Activated naive CD8-positive, alpha-beta T cell treated with anti-CD3 and anti-CD28 coated beads for 36 hours (primary cell): ENCODE measurements at regions not wholly inside any gene's neighbourhood (a gene's known extent, or its start where the extent isn't known, plus 50 kb on each side); places are given as distances from the start of the nearest gene placed in this dataset.

Source experiments
- DNase-seq: peaks from one replicate; pipeline ENCODE4 v3.0.0; 2021
- H3K27ac Mint-ChIP-seq: one replicate; pipeline ENCODE4 v1.8.0; 2022; ENCODE audit warnings: mild to moderate bottlenecking, moderate library complexity, mixed read lengths
- H3K27me3 Mint-ChIP-seq: one replicate; pipeline ENCODE4 v1.8.0; 2022; ENCODE audit warnings: mild to moderate bottlenecking, mixed read lengths
- H3K36me3 Mint-ChIP-seq: one replicate; pipeline ENCODE4 v1.8.0; 2021; ENCODE audit warnings: mild to moderate bottlenecking, mixed read lengths
- H3K4me1 Mint-ChIP-seq: one replicate; pipeline ENCODE4 v1.8.0; 2021; ENCODE audit warnings: mixed read lengths
- H3K4me3 Mint-ChIP-seq: one replicate; pipeline ENCODE4 v1.8.0; 2022; ENCODE audit warnings: mild to moderate bottlenecking, moderate library complexity, mixed read lengths
- H3K9me3 Mint-ChIP-seq: one replicate; pipeline ENCODE4 v1.8.0; 2022; ENCODE audit warnings: mixed read lengths

- Mint-ChIP-seq H3K4me3 (no peak overlapping the region), H3K4me1 (peaks cover 2% of the 10 kb centered on the region), H3K36me3 (no peaks in the 10 kb centered on the region), H3K9me3 (no peaks in the 10 kb centered on the region), H3K27me3 (no peaks in the 10 kb centered on the region), H3K27ac (no peak overlapping the region)
- DNase-seq, result no peak
These were observed 289.8 kb downstream of the ARPP21 start for GRCh38 chr3:35929158-35929557.

GRCh38 chr3:35931867-35932266 is 292.5 kb downstream of the ARPP21 start:
- no peak for DNase-seq
- Mint-ChIP-seq H3K36me3 (no peaks in the 10 kb centered on the region), H3K4me1 (no peaks in the 10 kb centered on the region), H3K4me3 (no peak overlapping the region), H3K9me3 (no peaks in the 10 kb centered on the region), H3K27me3 (no peaks in the 10 kb centered on the region), H3K27ac (no peak overlapping the region)

- Mint-ChIP-seq H3K9me3 (no peaks in the 10 kb centered on the region), H3K4me3 (no peak overlapping the region), H3K4me1 (no peaks in the 10 kb centered on the region), H3K27ac (no peak overlapping the region), H3K27me3 (no peaks in the 10 kb centered on the region), H3K36me3 (no peaks in the 10 kb centered on the region)
- DNase-seq, result no peak
These were observed 293.7 kb downstream of the ARPP21 start for GRCh38 chr3:35932995-35933394.

- Mint-ChIP-seq H3K36me3 (no peaks in the 10 kb centered on the region), H3K27ac (no peak overlapping the region), H3K27me3 (no peaks in the 10 kb centered on the region), H3K9me3 (no peaks in the 10 kb centered on the region), H3K4me1 (no peaks in the 10 kb centered on the region), H3K4me3 (no peak overlapping the region)
- DNase-seq, result no peak
These were observed 297.2 kb downstream of the ARPP21 start for GRCh38 chr3:35936571-35936970.

- no peaks in the 10 kb centered on the region for H3K36me3 Mint-ChIP-seq
- peaks cover 1% of the 10 kb centered on the region for H3K4me1 Mint-ChIP-seq
- no peaks in the 10 kb centered on the region for H3K9me3 Mint-ChIP-seq
- no peak for DNase-seq
- H3K27ac Mint-ChIP-seq, result no peak overlapping the region
- H3K27me3 Mint-ChIP-seq, result no peaks in the 10 kb centered on the region
- no peak overlapping the region for H3K4me3 Mint-ChIP-seq
These were observed 305.8 kb downstream of the ARPP21 start for GRCh38 chr3:35944926-35945710.

GRCh38 chr3:35946121-35946853 is 307.0 kb downstream of the ARPP21 start:
- no peak for DNase-seq
- H3K4me1 Mint-ChIP-seq, result peaks cover 1% of the 10 kb centered on the region
- H3K9me3 Mint-ChIP-seq, result no peaks in the 10 kb centered on the region
- H3K27me3 Mint-ChIP-seq, result no peaks in the 10 kb centered on the region
- no peaks in the 10 kb centered on the region for H3K36me3 Mint-ChIP-seq
- no peak overlapping the region for H3K4me3 Mint-ChIP-seq
- no peak overlapping the region for H3K27ac Mint-ChIP-seq

- Mint-ChIP-seq H3K4me1 (peaks cover 1% of the 10 kb centered on the region), H3K27me3 (no peaks in the 10 kb centered on the region), H3K4me3 (no peak overlapping the region), H3K27ac (no peak overlapping the region), H3K36me3 (no peaks in the 10 kb centered on the region), H3K9me3 (no peaks in the 10 kb centered on the region)
- DNase-seq, result no peak
These were observed 307.7 kb downstream of the ARPP21 start for GRCh38 chr3:35946854-35947515.

GRCh38 chr3:35950021-35950420 is 310.7 kb downstream of the ARPP21 start:
- H3K27me3 Mint-ChIP-seq, result peaks cover 3% of the 10 kb centered on the region
- H3K4me1 Mint-ChIP-seq, result peaks cover 1% of the 10 kb centered on the region
- H3K27ac Mint-ChIP-seq, result no peak overlapping the region
- no peak overlapping the region for H3K4me3 Mint-ChIP-seq
- H3K36me3 Mint-ChIP-seq, result no peaks in the 10 kb centered on the region
- H3K9me3 Mint-ChIP-seq, result peaks cover 3% of the 10 kb centered on the region
- DNase-seq, result no peak

- Mint-ChIP-seq H3K27ac (no peak overlapping the region), H3K4me1 (no peaks in the 10 kb centered on the region), H3K9me3 (peaks cover 3% of the 10 kb centered on the region), H3K36me3 (no peaks in the 10 kb centered on the region), H3K27me3 (peaks cover 3% of the 10 kb centered on the region), H3K4me3 (no peak overlapping the region)
- no peak for DNase-seq
These were observed 315.1 kb downstream of the ARPP21 start for GRCh38 chr3:35954413-35954812.

GRCh38 chr3:35965908-35966307 is 326.6 kb downstream of the ARPP21 start:
- H3K9me3 Mint-ChIP-seq, result no peaks in the 10 kb centered on the region
- no peak for DNase-seq
- H3K27me3 Mint-ChIP-seq, result peaks cover 3% of the 10 kb centered on the region
- H3K4me1 Mint-ChIP-seq, result no peaks in the 10 kb centered on the region
- no peak overlapping the region for H3K4me3 Mint-ChIP-seq
- no peaks in the 10 kb centered on the region for H3K36me3 Mint-ChIP-seq
- H3K27ac Mint-ChIP-seq, result no peak overlapping the region

- H3K27ac Mint-ChIP-seq, result no peak overlapping the region
- H3K36me3 Mint-ChIP-seq, result no peaks in the 10 kb centered on the region
- H3K27me3 Mint-ChIP-seq, result peaks cover 3% of the 10 kb centered on the region
- H3K9me3 Mint-ChIP-seq, result no peaks in the 10 kb centered on the region
- no peaks in the 10 kb centered on the region for H3K4me1 Mint-ChIP-seq
- no peak overlapping the region for H3K4me3 Mint-ChIP-seq
- no peak for DNase-seq
These were observed 327.5 kb downstream of the ARPP21 start for GRCh38 chr3:35966629-35967464.

GRCh38 chr3:35968043-35968622 is 328.8 kb downstream of the ARPP21 start:
- Mint-ChIP-seq H3K27me3 (peaks cover 3% of the 10 kb centered on the region), H3K4me1 (no peaks in the 10 kb centered on the region), H3K27ac (no peak overlapping the region), H3K36me3 (no peaks in the 10 kb centered on the region), H3K4me3 (no peak overlapping the region), H3K9me3 (no peaks in the 10 kb centered on the region)
- no peak for DNase-seq

GRCh38 chr3:35969406-35969805 is 330.1 kb downstream of the ARPP21 start:
- no peak overlapping the region for H3K27ac Mint-ChIP-seq
- DNase-seq, result no peak
- no peaks in the 10 kb centered on the region for H3K9me3 Mint-ChIP-seq
- no peaks in the 10 kb centered on the region for H3K4me1 Mint-ChIP-seq
- peaks cover 3% of the 10 kb centered on the region for H3K27me3 Mint-ChIP-seq
- no peak overlapping the region for H3K4me3 Mint-ChIP-seq
- no peaks in the 10 kb centered on the region for H3K36me3 Mint-ChIP-seq

GRCh38 chr3:35970793-35971192 is 331.5 kb downstream of the ARPP21 start:
- Mint-ChIP-seq H3K4me1 (no peaks in the 10 kb centered on the region), H3K27ac (no peak overlapping the region), H3K4me3 (no peak overlapping the region), H3K36me3 (no peaks in the 10 kb centered on the region), H3K9me3 (no peaks in the 10 kb centered on the region), H3K27me3 (peaks cover 2% of the 10 kb centered on the region)
- DNase-seq, result no peak
